ENCODE measurements at regions not wholly inside any gene's neighbourhood (a gene's known extent, or its start where the extent isn't known, plus 50 kb on each side); places are given as distances from the start of the nearest gene placed in this dataset.

GRCh38 chr7:153935095-153935494, 117.1 kb upstream of the DPP6 start:
- Histone ChIP-seq H3K27me3 (no peaks in the 10 kb centered on the region), H3K27ac (no peak overlapping the region), H3K4me1 (ENCODE audit: control insufficient read depth in 1 of 2, insufficient read depth in 1 of 2, low read depth in 1 of 2, low read length in 1 of 2) (no peaks in the 10 kb centered on the region), H3K4me3 (ENCODE audit: low read depth in 1 of 2, low read length in 1 of 2) (no peak overlapping the region), H3K9me3 (no peaks in the 10 kb centered on the region), H3K36me3 (no peaks in the 10 kb centered on the region)
- TF ChIP-seq CTCF (IDR thresholded peaks at IDR 0.05) = no peak

GRCh38 chr7:153938451-153938850, 113.7 kb upstream of the DPP6 start:
- Histone ChIP-seq H3K27me3 (no peaks in the 10 kb centered on the region), H3K4me3 (ENCODE audit: low read depth in 1 of 2, low read length in 1 of 2) (no peak overlapping the region), H3K36me3 (no peaks in the 10 kb centered on the region), H3K27ac (no peak overlapping the region), H3K9me3 (no peaks in the 10 kb centered on the region), H3K4me1 (ENCODE audit: control insufficient read depth in 1 of 2, insufficient read depth in 1 of 2, low read depth in 1 of 2, low read length in 1 of 2) (no peaks in the 10 kb centered on the region)
- no peak for TF ChIP-seq CTCF (IDR thresholded peaks at IDR 0.05)

GRCh38 chr7:153939177-153939576, 113.0 kb upstream of the DPP6 start:
- Histone ChIP-seq H3K27me3 (no peaks in the 10 kb centered on the region), H3K4me1 (ENCODE audit: control insufficient read depth in 1 of 2, insufficient read depth in 1 of 2, low read depth in 1 of 2, low read length in 1 of 2) (no peaks in the 10 kb centered on the region), H3K9me3 (no peaks in the 10 kb centered on the region), H3K4me3 (ENCODE audit: low read depth in 1 of 2, low read length in 1 of 2) (no peak overlapping the region), H3K36me3 (no peaks in the 10 kb centered on the region), H3K27ac (no peak overlapping the region)
- TF ChIP-seq CTCF (IDR thresholded peaks at IDR 0.05) = no peak

- H3K27ac ChIP-seq = no peak overlapping the region
- no peaks in the 10 kb centered on the region for H3K27me3 ChIP-seq
- TF ChIP-seq CTCF (IDR thresholded peaks at IDR 0.05) = no peak
- H3K9me3 ChIP-seq = no peaks in the 10 kb centered on the region
- no peaks in the 10 kb centered on the region for H3K36me3 ChIP-seq
- H3K4me1 ChIP-seq (ENCODE audit: control insufficient read depth in 1 of 2, insufficient read depth in 1 of 2, low read depth in 1 of 2, low read length in 1 of 2) = no peaks in the 10 kb centered on the region
- no peak overlapping the region for H3K4me3 ChIP-seq (ENCODE audit: low read depth in 1 of 2, low read length in 1 of 2)
Measured at GRCh38 chr7:153939654-153940053, 112.5 kb upstream of the DPP6 start.

GRCh38 chr7:153941061-153941460, 111.1 kb upstream of the DPP6 start:
- no peak overlapping the region for H3K4me3 ChIP-seq (ENCODE audit: low read depth in 1 of 2, low read length in 1 of 2)
- H3K27me3 ChIP-seq = no peaks in the 10 kb centered on the region
- H3K27ac ChIP-seq = no peak overlapping the region
- TF ChIP-seq CTCF (IDR thresholded peaks at IDR 0.05) = no peak
- H3K4me1 ChIP-seq (ENCODE audit: control insufficient read depth in 1 of 2, insufficient read depth in 1 of 2, low read depth in 1 of 2, low read length in 1 of 2) = no peaks in the 10 kb centered on the region
- no peaks in the 10 kb centered on the region for H3K9me3 ChIP-seq
- no peaks in the 10 kb centered on the region for H3K36me3 ChIP-seq

GRCh38 chr7:153942036-153942435, 110.2 kb upstream of the DPP6 start:
- Histone ChIP-seq H3K9me3 (no peaks in the 10 kb centered on the region), H3K27ac (no peak overlapping the region), H3K27me3 (no peaks in the 10 kb centered on the region), H3K4me1 (ENCODE audit: control insufficient read depth in 1 of 2, insufficient read depth in 1 of 2, low read depth in 1 of 2, low read length in 1 of 2) (no peaks in the 10 kb centered on the region), H3K36me3 (no peaks in the 10 kb centered on the region), H3K4me3 (ENCODE audit: low read depth in 1 of 2, low read length in 1 of 2) (no peak overlapping the region)
- TF ChIP-seq CTCF (IDR thresholded peaks at IDR 0.05) = no peak

Data from neutrophil (primary cell).